Trophoblast cell (in vitro differentiated cells and primary cell): ENCODE measurements at regions not wholly inside any gene's neighbourhood (a gene's known extent, or its start where the extent isn't known, plus 50 kb on each side); places are given as distances from the start of the nearest gene placed in this dataset.

Experiments
- DNase-seq, 2 donors: peaks; one replicate each; pipeline ENCODE4 v3.0.0-alpha.2; 2016
- H2AFZ ChIP-seq: 2 replicates; pipeline ENCODE4 v1.6.1; 2013; ENCODE audit warnings: low read length, moderate library complexity, mild to moderate bottlenecking; ENCODE audit not compliant: insufficient read depth, poor library complexity
- H2AK5ac ChIP-seq: 2 replicates; pipeline ENCODE4 v1.6.1; 2013; ENCODE audit warnings: mild to moderate bottlenecking, low read length
- H2BK120ac ChIP-seq: 2 replicates; pipeline ENCODE4 v1.6.1; 2013; ENCODE audit warnings: low read length, mild to moderate bottlenecking, moderate library complexity; ENCODE audit not compliant: insufficient read depth, poor library complexity
- H2BK12ac ChIP-seq: 2 replicates; pipeline ENCODE4 v1.6.1; 2013; ENCODE audit warnings: mild to moderate bottlenecking, low read length, moderate library complexity
- H2BK5ac ChIP-seq: 2 replicates; pipeline ENCODE4 v1.6.1; 2013; ENCODE audit warnings: low read length, low read depth, moderate library complexity, mild to moderate bottlenecking; ENCODE audit not compliant: poor library complexity
- H3K14ac ChIP-seq: 2 replicates; pipeline ENCODE4 v1.6.1; 2013; ENCODE audit warnings: mild to moderate bottlenecking, low read length
- H3K18ac ChIP-seq: 2 replicates; pipeline ENCODE4 v1.6.1; 2013; ENCODE audit warnings: mild to moderate bottlenecking, low read length
- H3K23ac ChIP-seq: 2 replicates; pipeline ENCODE4 v1.6.1; 2013; ENCODE audit warnings: low read length
- H3K27ac ChIP-seq: 2 replicates; pipeline ENCODE4 v1.5.1; 2013; ENCODE audit warnings: low read depth, mild to moderate bottlenecking, inconsistent platforms, low read length, moderate library complexity
- H3K27me3 ChIP-seq: 2 replicates; pipeline ENCODE4 v1.6.1; 2013; ENCODE audit warnings: inconsistent platforms, mild to moderate bottlenecking, low read length, moderate library complexity; ENCODE audit not compliant: insufficient read depth
- H3K36me3 ChIP-seq, 2 experiments: 1 replicate in 1 of 2; 2 replicates in 1 of 2; pipeline ENCODE4 v1.6.1; 2013; ENCODE audit warnings: low read length in 2 of 2, mild to moderate bottlenecking in 2 of 2, moderate library complexity in 1 of 2; ENCODE audit not compliant: insufficient read depth in 2 of 2, control insufficient read depth in 1 of 2
- H3K4ac ChIP-seq: 2 replicates; pipeline ENCODE4 v1.6.1; 2013; ENCODE audit warnings: low read depth, mild to moderate bottlenecking, low read length, moderate library complexity
- H3K4me1 ChIP-seq, 2 experiments: 1 replicate in 1 of 2; 2 replicates in 1 of 2; pipeline ENCODE4 v1.6.1; 2013; ENCODE audit warnings: low read length in 2 of 2, mild to moderate bottlenecking in 2 of 2, moderate library complexity in 1 of 2; ENCODE audit not compliant: insufficient read depth in 2 of 2, control insufficient read depth in 1 of 2
- H3K4me2 ChIP-seq: 2 replicates; pipeline ENCODE4 v1.6.1; 2013; ENCODE audit warnings: inconsistent platforms, mild to moderate bottlenecking, low read length, moderate library complexity
- H3K4me3 ChIP-seq: 2 replicates; pipeline ENCODE4 v1.5.1; 2013; ENCODE audit warnings: mild to moderate bottlenecking, low read depth, low read length, inconsistent platforms
- H3K79me1 ChIP-seq: one replicate; pipeline ENCODE4 v1.6.1; 2013; ENCODE audit warnings: low read length
- H3K79me2 ChIP-seq: 2 replicates; pipeline ENCODE4 v1.6.1; 2013; ENCODE audit warnings: low read length, mild to moderate bottlenecking; ENCODE audit not compliant: control insufficient read depth, insufficient read depth, poor library complexity
- H3K9ac ChIP-seq: 2 replicates; pipeline ENCODE4 v1.6.1; 2013; ENCODE audit warnings: mild to moderate bottlenecking, low read length
- H3K9me3 ChIP-seq: 2 replicates; pipeline ENCODE4 v1.6.1; 2013; ENCODE audit warnings: low read depth, mild to moderate bottlenecking, control low read depth, inconsistent platforms, low read length; ENCODE audit not compliant: insufficient read depth
- H4K12ac ChIP-seq: 2 replicates; pipeline ENCODE4 v1.6.1; 2013; ENCODE audit warnings: low read depth, mild to moderate bottlenecking, low read length, moderate library complexity
- H4K8ac ChIP-seq: 2 replicates; pipeline ENCODE4 v1.6.1; 2013; ENCODE audit warnings: low read depth, mild to moderate bottlenecking, low read length, moderate library complexity
- H4K91ac ChIP-seq: one replicate; pipeline ENCODE4 v1.6.1; 2013; ENCODE audit warnings: low read depth, mild to moderate bottlenecking, low read length, moderate library complexity
- WGBS: extraction: QIAGEN DNeasy Blood & Tissue Kit; methylation state at CpG from one replicate; pipeline ENCODE4 v1.1.7; 2013; ENCODE audit warnings: missing lambda C conversion rate; ENCODE audit not compliant: insufficient read length, insufficient coverage; ENCODE audit errors: extremely low coverage; 5-methylcytosine and 5-hydroxymethylcytosine counted together

GRCh38 chr3:83770664-83771402 is 1188.0 kb upstream of the CADM2 start:
- H2AFZ ChIP-seq = no peak overlapping the region
- no peaks in the 10 kb centered on the region for H3K4me1 ChIP-seq
- H4K91ac ChIP-seq = no peak overlapping the region
- no peak overlapping the region for H3K14ac ChIP-seq
- H3K79me2 ChIP-seq = no peaks in the 10 kb centered on the region
- no CpG with 5 or more reads among the region's 7 CpGs for WGBS
- H3K4ac ChIP-seq = no peak overlapping the region
- no peaks in the 10 kb centered on the region for H3K9me3 ChIP-seq
- no peaks in the 10 kb centered on the region for H3K36me3 ChIP-seq
- DNase-seq = no peak
- H3K4me2 ChIP-seq = no peak overlapping the region
- H3K9ac ChIP-seq = no peak overlapping the region
- H4K8ac ChIP-seq = no peak overlapping the region
- no peak overlapping the region for H3K27ac ChIP-seq
- peak overlapping the region; percentile 44 for H3K23ac ChIP-seq
- H2BK120ac ChIP-seq = no peak overlapping the region
- no peaks in the 10 kb centered on the region for H3K27me3 ChIP-seq
- H3K18ac ChIP-seq = no peak overlapping the region
- no peak overlapping the region for H4K12ac ChIP-seq
- no peaks in the 10 kb centered on the region for H3K79me1 ChIP-seq
- H2BK5ac ChIP-seq = no peak overlapping the region
- H2BK12ac ChIP-seq = no peak overlapping the region
- no peak overlapping the region for H3K4me3 ChIP-seq
- no peak overlapping the region for H2AK5ac ChIP-seq

DNA sequence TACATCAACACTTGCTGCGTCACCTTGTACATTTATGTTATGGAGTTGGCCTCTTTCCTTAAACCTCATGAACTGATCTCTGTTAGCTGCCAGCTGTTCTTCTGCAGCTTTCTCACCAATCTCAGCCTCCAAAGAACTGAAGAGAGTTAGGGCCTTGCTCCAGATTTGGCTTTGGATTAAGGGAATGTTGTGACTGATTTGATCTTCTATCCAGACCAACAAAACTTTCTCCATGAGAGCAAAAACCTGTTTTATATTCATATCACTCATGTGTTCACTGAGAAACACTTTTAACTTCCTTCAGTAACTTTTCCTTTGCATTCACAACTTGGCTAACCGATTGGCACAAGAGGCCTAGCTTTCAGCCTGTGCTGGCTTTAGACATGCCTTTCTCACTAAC is 1156.0 kb upstream of the CADM2 start:
- Histone ChIP-seq H4K12ac (no peak overlapping the region), H3K23ac (no peak overlapping the region), H4K91ac (no peak overlapping the region), H3K18ac (no peak overlapping the region), H2BK12ac (no peak overlapping the region), H2AFZ (no peak overlapping the region), H3K27me3 (no peaks in the 10 kb centered on the region), H3K27ac (no peak overlapping the region), H3K79me2 (no peaks in the 10 kb centered on the region), H2BK5ac (no peak overlapping the region), H3K9ac (no peak overlapping the region), H3K4me1 (no peaks in the 10 kb centered on the region), H2BK120ac (no peak overlapping the region), H3K9me3 (no peaks in the 10 kb centered on the region), H3K4ac (no peak overlapping the region), H3K4me3 (no peak overlapping the region), H4K8ac (no peak overlapping the region), H3K4me2 (no peak overlapping the region), H3K79me1 (no peaks in the 10 kb centered on the region), H2AK5ac (no peak overlapping the region), H3K14ac (no peak overlapping the region), H3K36me3 (no peaks in the 10 kb centered on the region)
- no peak for DNase-seq
- no CpG with 5 or more reads among the region's 2 CpGs for WGBS

DNA sequence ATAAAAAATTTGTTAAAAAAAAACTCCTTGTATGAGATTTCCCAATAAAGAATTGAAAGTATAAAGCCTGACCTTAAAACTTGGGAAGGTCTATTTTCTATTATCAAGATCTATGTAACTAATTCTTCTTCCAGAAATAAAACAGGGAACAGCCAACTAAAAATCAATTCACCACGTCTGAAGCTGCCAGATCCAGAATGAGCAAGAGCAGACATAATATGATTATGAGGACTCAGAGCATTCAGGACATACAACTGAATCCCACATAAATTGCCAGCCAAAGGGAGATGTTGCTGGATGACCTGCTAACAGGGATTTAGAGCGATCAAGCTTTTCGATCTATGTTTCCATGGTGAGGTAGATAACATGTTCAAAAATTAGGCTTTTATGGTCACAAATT is 1151.3 kb upstream of the CADM2 start:
- Histone ChIP-seq H3K18ac (no peak overlapping the region), H3K79me1 (no peaks in the 10 kb centered on the region), H3K4me3 (no peak overlapping the region), H3K23ac (no peak overlapping the region), H3K27me3 (no peaks in the 10 kb centered on the region), H2BK12ac (no peak overlapping the region), H3K4ac (no peak overlapping the region), H3K36me3 (no peaks in the 10 kb centered on the region), H3K14ac (no peak overlapping the region), H3K4me1 (no peaks in the 10 kb centered on the region), H3K27ac (no peak overlapping the region), H2BK120ac (no peak overlapping the region), H4K12ac (no peak overlapping the region), H3K79me2 (no peaks in the 10 kb centered on the region), H3K9me3 (no peaks in the 10 kb centered on the region), H3K9ac (no peak overlapping the region), H2AFZ (no peak overlapping the region), H3K4me2 (no peak overlapping the region), H2AK5ac (no peak overlapping the region), H2BK5ac (no peak overlapping the region), H4K8ac (no peak overlapping the region), H4K91ac (no peak overlapping the region)
- WGBS = no CpG with 5 or more reads among the region's 3 CpGs
- DNase-seq = no peak

DNA sequence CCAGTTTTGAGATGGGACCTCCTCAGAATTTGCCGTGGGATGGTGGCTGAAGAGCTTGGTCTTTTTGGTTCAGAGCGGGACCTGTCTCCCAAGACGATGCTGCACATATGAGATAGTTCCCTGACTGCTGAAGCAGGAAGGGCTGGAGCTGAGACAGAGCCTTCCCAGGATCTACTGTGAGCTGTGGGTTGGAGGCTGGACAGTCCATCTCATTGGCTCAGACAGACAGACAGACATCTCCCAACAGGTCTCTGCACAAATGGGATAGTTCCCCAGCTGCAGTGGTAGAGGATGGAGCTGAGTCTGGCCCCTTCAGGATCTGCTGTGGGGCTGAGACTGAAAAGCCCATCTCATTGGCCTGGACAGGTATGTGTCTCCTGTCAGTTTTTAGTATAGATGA is 1145.6 kb upstream of the CADM2 start:
- Histone ChIP-seq H3K79me1 (no peaks in the 10 kb centered on the region), H2BK5ac (no peak overlapping the region), H4K91ac (no peak overlapping the region), H3K79me2 (no peaks in the 10 kb centered on the region), H3K27ac (no peak overlapping the region), H2AK5ac (no peak overlapping the region), H3K4me3 (no peak overlapping the region), H3K4ac (no peak overlapping the region), H4K12ac (no peak overlapping the region), H3K18ac (no peak overlapping the region), H2AFZ (no peak overlapping the region), H3K4me2 (no peak overlapping the region), H3K27me3 (no peaks in the 10 kb centered on the region), H4K8ac (no peak overlapping the region), H3K36me3 (no peaks in the 10 kb centered on the region), H3K9me3 (peaks cover 5% of the 10 kb centered on the region), H2BK12ac (no peak overlapping the region), H3K9ac (no peak overlapping the region), H3K4me1 (no peaks in the 10 kb centered on the region), H3K23ac (no peak overlapping the region), H2BK120ac (no peak overlapping the region), H3K14ac (no peak overlapping the region)
- no CpG with 5 or more reads among the region's 3 CpGs for WGBS
- DNase-seq = no peak
